ENCODE measurements at regions not wholly inside any gene's neighbourhood (a gene's known extent, or its start where the extent isn't known, plus 50 kb on each side); places are given as distances from the start of the nearest gene placed in this dataset.

- ATAC-seq (ENCODE audit: low read depth) (peak; percentile 33), DNase-seq (ENCODE audit: low spot score) (no peak)
- H3K27ac ChIP-seq (ENCODE audit: poor library complexity, severe bottlenecking), result peak overlapping the region; percentile 41
- H3K4me1 ChIP-seq (ENCODE audit: insufficient read depth, poor library complexity, severe bottlenecking), result peaks cover 35% of the 10 kb centered on the region
- no peaks in the 10 kb centered on the region for H3K9me3 ChIP-seq (ENCODE audit: severe bottlenecking)
- H3K4me3 ChIP-seq (ENCODE audit: severe bottlenecking), result no peak overlapping the region
- H3K27me3 ChIP-seq (ENCODE audit: insufficient read depth, poor library complexity, severe bottlenecking), result no peaks in the 10 kb centered on the region
- no peaks in the 10 kb centered on the region for H3K36me3 ChIP-seq (ENCODE audit: low read depth)
- TF ChIP-seq, protein P1, sequence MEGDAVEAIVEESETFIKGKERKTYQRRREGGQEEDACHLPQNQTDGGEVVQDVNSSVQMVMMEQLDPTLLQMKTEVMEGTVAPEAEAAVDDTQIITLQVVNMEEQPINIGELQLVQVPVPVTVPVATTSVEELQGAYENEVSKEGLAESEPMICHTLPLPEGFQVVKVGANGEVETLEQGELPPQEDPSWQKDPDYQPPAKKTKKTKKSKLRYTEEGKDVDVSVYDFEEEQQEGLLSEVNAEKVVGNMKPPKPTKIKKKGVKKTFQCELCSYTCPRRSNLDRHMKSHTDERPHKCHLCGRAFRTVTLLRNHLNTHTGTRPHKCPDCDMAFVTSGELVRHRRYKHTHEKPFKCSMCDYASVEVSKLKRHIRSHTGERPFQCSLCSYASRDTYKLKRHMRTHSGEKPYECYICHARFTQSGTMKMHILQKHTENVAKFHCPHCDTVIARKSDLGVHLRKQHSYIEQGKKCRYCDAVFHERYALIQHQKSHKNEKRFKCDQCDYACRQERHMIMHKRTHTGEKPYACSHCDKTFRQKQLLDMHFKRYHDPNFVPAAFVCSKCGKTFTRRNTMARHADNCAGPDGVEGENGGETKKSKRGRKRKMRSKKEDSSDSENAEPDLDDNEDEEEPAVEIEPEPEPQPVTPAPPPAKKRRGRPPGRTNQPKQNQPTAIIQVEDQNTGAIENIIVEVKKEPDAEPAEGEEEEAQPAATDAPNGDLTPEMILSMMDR (IDR thresholded peaks at IDR 0.05; ENCODE audit: poor library complexity, severe bottlenecking), result no peak
Measured at GRCh38 chr5:159824188-159825161, 91.8 kb upstream of the ADRA1B start.

DNA sequence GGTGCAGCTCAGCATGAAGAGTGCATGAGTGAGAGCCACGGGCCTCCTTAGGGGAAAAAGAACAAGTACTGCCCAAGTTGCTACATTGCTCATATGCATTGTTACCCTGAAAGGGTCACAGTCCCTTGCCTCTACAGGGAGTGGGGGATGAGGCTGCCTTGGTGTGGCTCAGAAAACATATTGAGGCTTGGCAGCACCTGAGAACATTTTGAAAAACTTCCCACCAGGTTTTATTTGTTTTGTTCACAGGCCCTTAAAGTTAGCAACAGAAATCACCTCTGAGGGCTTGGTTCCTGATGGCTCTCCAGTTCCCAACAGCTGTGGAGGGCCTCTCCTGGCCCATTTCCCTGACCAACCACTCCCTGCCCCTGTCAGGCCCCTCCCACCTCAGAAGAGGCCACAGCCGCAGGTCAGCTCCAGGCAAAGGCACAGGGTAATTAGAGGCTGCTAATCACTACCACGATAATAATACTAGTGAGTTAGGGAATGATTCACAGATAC, 90.7 kb upstream of the ADRA1B start:
- no peaks in the 10 kb centered on the region for H3K36me3 ChIP-seq (ENCODE audit: low read depth)
- ATAC-seq (ENCODE audit: low read depth), result no peak; the same call in 2 of the 3 replicates
- no peak for DNase-seq (ENCODE audit: low spot score)
- H3K27me3 ChIP-seq (ENCODE audit: insufficient read depth, poor library complexity, severe bottlenecking), result no peaks in the 10 kb centered on the region
- no peak overlapping the region for H3K4me3 ChIP-seq (ENCODE audit: severe bottlenecking)
- H3K4me1 ChIP-seq (ENCODE audit: insufficient read depth, poor library complexity, severe bottlenecking), result peaks cover 27% of the 10 kb centered on the region
- TF ChIP-seq, protein P1 (IDR thresholded peaks at IDR 0.05; ENCODE audit: poor library complexity, severe bottlenecking), result no peak
- peak overlapping the region; percentile 41 for H3K27ac ChIP-seq (ENCODE audit: poor library complexity, severe bottlenecking)
- H3K9me3 ChIP-seq (ENCODE audit: severe bottlenecking), result no peaks in the 10 kb centered on the region

GRCh38 chr5:159826351-159827214, 89.7 kb upstream of the ADRA1B start:
- DNase-seq (ENCODE audit: low spot score) (peak; percentile 87), ATAC-seq (ENCODE audit: low read depth) (peak; percentile 95)
- TF ChIP-seq, protein P1 (IDR thresholded peaks at IDR 0.05; ENCODE audit: poor library complexity, severe bottlenecking), result no peak
- Histone ChIP-seq H3K27me3 (ENCODE audit: insufficient read depth, poor library complexity, severe bottlenecking) (no peaks in the 10 kb centered on the region), H3K4me3 (ENCODE audit: severe bottlenecking) (no peak overlapping the region), H3K9me3 (ENCODE audit: severe bottlenecking) (no peaks in the 10 kb centered on the region), H3K36me3 (ENCODE audit: low read depth) (no peaks in the 10 kb centered on the region), H3K4me1 (ENCODE audit: insufficient read depth, poor library complexity, severe bottlenecking) (peaks cover 27% of the 10 kb centered on the region), H3K27ac (ENCODE audit: poor library complexity, severe bottlenecking) (peak overlapping the region; percentile 41)

DNA sequence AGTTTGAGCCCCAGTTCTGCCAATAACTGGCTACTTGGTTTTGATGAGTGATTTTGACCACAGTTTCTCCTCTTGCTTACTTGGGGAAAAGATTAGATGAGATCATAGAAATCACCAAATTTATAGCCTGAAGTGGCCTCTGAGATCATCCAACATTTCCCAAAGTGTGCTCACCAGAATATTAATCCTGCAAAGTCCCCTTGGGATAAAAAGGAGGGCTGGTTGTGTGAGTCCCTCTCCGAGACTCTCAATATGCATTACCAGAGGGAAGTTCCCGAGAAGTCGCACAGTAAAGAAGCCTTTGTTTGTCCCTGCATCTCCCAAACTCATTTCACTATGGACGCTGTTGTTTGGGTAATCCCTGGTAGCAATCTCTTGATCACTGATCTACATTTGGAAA, 88.4 kb upstream of the ADRA1B start:
- no peak overlapping the region for H3K4me3 ChIP-seq (ENCODE audit: severe bottlenecking)
- H3K27me3 ChIP-seq (ENCODE audit: insufficient read depth, poor library complexity, severe bottlenecking), result no peaks in the 10 kb centered on the region
- H3K9me3 ChIP-seq (ENCODE audit: severe bottlenecking), result no peaks in the 10 kb centered on the region
- DNase-seq (ENCODE audit: low spot score) (no peak), ATAC-seq (ENCODE audit: low read depth) (no peak)
- TF ChIP-seq, protein P1 (IDR thresholded peaks at IDR 0.05; ENCODE audit: poor library complexity, severe bottlenecking), result no peak
- H3K4me1 ChIP-seq (ENCODE audit: insufficient read depth, poor library complexity, severe bottlenecking), result peaks cover 27% of the 10 kb centered on the region
- no peaks in the 10 kb centered on the region for H3K36me3 ChIP-seq (ENCODE audit: low read depth)
- H3K27ac ChIP-seq (ENCODE audit: poor library complexity, severe bottlenecking), result no peak overlapping the region
